Mesenteric fat pad (tissue), 1 donor: ENCODE measurements at regions not wholly inside any gene's neighbourhood (a gene's known extent, or its start where the extent isn't known, plus 50 kb on each side); places are given as distances from the start of the nearest gene placed in this dataset.

Experiments
- DNase-seq: peaks from one replicate; pipeline ENCODE4 v3.0.0-alpha.2; 2020; ENCODE audit warnings: low spot score
- donor health status: DM: yes; HTN: yes; CAD: no.

- no peak for DNase-seq
Measured at GRCh38 chr13:95447814-95448213, 104.7 kb upstream of the CLDN10 start.

GRCh38 chr13:95451656-95452055, 100.9 kb upstream of the CLDN10 start:
- DNase-seq: no peak

DNA sequence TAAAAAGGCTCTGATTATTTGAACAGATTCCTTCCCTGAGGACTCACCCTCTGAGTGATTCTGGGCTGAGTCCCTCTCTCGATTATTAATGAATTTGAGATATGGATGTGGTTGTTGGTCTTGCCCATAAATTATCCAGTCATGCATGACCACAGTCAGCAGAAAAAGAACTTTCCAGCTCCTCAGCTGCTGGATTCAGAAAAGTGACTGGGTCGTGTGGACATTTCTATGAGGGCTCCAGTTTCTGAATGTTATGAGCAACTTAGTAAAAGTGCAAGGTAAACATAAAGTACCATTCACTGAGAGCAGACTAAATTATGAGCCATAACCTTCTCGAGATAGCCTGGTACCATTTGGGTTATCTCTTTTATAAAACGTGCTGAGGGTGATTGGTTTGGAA, 100.1 kb upstream of the CLDN10 start:
- no peak for DNase-seq

DNA sequence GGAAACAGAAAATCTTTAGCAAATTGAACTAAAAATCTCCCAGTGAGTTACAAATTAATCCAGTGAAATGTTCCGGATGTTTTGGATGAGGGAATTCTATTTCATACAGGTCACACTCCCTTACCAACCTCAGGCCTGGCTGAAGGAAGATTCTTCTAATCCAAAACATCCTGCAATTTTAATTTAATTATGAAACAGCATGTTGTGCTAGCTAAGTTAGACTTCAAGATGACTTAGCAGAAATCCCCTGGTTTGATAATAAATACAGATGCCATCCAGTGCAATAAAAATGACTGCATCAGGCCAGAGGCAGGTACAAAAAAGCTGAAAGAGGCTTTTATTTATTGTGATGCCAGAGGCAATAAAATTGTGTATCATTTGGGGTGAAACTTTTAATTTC, 96.7 kb upstream of the CLDN10 start:
- no peak for DNase-seq

- no peak for DNase-seq
Measured at GRCh38 chr13:95456815-95457214, 95.7 kb upstream of the CLDN10 start.

GRCh38 chr13:95457294-95457693, 95.2 kb upstream of the CLDN10 start:
- no peak for DNase-seq

DNA sequence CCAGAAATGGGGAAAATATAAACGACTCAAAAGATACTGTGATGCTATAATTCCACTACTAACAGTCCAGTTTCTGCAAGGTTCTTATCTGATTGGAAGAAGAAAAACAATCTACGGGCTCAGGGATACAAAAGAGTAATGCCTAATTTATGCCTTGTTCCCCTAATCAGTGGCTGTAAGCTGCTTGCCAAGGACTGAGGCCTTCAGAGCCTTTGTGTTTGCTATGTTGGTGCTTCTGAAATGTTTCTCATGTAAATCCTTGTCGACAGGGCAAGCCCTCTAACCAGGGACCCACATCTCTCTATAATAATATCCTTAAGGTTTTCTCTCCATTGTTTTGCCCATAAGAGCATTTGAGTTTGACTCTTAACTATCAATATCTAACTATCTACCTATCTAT, 89.7 kb upstream of the CLDN10 start:
- DNase-seq: no peak

GRCh38 chr13:95463531-95463930, 89.0 kb upstream of the CLDN10 start:
- no peak for DNase-seq

- DNase-seq: no peak
Measured at GRCh38 chr13:95470574-95471366, 81.8 kb upstream of the CLDN10 start.

GRCh38 chr13:95471960-95472359, 80.6 kb upstream of the CLDN10 start:
- no peak for DNase-seq

DNA sequence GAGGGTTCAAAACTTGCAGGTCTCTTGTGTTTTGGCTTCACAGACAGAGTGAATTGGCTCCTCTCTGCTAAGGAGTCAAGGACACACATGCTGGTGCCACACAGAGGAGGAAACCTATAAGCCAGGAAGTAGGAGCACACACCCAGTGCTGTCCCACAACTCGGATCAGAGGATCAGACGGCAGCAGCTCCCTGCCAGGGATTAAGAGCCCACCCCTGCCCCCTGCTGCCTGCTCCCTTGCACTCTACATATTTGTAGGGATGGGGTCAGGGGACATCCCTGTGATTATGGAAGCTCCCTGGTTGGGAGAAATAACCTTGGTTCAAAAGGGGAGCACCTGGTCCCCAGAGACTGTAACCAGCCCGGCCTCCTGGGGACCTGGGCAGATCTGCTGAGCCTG, 77.5 kb upstream of the CLDN10 start:
- DNase-seq: no peak

DNA sequence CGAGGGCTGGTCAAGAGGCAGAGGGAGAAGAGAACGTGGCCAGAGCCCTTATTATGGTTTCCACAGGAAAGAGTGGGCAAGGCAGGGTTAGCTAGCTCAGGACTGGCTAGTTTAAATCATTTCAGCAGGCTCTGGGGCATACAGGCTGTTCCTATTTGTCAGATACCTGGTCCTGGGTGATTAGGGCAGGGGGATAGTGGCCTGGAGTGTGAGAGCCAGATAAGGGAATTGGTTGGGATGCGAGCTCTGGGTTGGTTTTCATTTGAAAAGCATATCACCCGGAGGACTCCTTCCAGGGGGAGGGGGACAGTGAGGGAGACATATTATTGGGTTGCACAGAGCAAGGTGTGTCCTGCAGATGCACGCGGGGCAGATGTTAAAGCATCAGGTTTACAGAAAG, 75.3 kb upstream of the CLDN10 start:
- DNase-seq: no peak

- DNase-seq: no peak
Measured at GRCh38 chr13:95479731-95480130, 72.8 kb upstream of the CLDN10 start.

GRCh38 chr13:95480131-95480545, 72.4 kb upstream of the CLDN10 start:
- no peak for DNase-seq

GRCh38 chr13:95480791-95481780, 71.4 kb upstream of the CLDN10 start:
- no peak for DNase-seq

- DNase-seq: no peak
Measured at GRCh38 chr13:95484052-95484451, 68.5 kb upstream of the CLDN10 start.

- no peak for DNase-seq
Measured at GRCh38 chr13:95485045-95485517, 67.4 kb upstream of the CLDN10 start.

GRCh38 chr13:95485518-95486144, 66.9 kb upstream of the CLDN10 start:
- DNase-seq: no peak

DNA sequence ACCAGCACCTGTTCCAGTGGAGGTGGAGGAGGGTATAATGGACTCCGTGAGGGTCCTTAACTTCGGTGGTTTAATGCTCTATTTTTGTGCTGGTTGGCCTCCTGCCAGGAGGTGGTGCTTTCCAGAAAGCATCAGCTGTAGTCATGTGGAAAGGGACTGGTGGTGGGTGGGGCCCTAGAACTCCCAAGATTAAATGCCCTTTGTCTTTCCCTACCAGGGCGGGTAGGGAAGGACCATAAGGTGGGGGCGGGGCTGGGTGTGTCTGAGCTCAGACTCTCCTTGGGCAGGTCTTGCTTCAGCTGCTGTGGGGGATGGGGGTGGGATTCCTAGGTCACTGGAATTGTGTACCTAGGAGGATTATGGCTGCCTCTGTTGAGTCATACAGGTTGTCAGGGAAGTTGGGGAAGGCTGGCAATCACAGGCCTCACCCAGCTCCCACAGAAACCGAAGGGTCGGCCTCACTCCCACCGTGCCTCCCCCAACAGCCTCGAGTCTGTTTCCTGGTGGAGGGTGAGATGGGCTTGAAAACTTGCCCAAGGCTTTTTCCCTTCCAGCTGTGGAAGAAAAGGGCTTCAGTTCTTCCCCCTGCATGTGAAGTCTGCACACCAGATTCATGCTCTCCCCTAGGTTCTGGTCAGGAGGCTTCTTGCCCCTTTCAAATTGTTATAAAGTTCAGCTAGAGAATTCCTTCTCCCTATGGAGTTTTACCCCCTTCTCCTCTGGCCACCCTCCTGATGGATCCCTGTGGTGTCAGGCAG, 60.3 kb upstream of the CLDN10 start:
- no peak for DNase-seq

DNA sequence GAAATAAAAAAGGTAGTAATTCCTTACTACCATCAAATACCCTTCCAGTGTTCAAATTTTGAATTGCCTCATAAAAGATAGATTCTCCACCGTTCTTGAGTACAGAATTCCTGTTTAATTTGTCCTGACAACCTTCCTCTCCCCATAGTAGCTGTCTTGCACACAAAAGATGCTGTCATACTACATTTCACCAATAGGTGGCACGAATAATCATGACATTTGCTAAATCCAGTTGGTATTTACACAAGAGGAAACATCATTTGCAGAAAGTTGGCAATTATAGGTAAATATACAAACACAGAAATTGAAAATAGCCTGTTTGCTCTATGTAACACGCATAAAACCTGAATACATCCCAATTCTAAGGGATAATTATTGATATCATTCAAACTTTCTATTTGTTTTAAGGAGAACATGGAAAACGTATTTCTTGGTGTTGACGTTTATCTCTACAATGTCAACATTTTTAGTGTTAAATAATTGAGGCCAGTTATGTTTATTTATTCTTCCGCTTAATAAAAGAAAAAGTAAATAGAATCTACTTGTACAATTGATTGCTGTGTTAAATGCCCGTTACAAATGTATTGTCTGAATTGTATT, 58.3 kb upstream of the CLDN10 start:
- no peak for DNase-seq

- no peak for DNase-seq
Measured at GRCh38 chr13:95496485-95496884, 56.0 kb upstream of the CLDN10 start.
